A673 (cell line): ENCODE measurements at regions not wholly inside any gene's neighbourhood (a gene's known extent, or its start where the extent isn't known, plus 50 kb on each side); places are given as distances from the start of the nearest gene placed in this dataset.

Experiments used
- CTCF ChIP-seq: fragments of 300-800, 200-600 bp; sonication (generic); conservative IDR thresholded peaks from 2 replicates; pipeline ENCODE4 v1.5.1; 2017; ENCODE audit warnings: low read depth, mild to moderate bottlenecking, antibody characterized with exemption, low read length, moderate library complexity, mixed read lengths
- EZH2 ChIP-seq: fragments of 200-600 bp; sonication (generic); IDR thresholded peaks from 2 replicates; pipeline ENCODE4 v1.6.1; 2017; ENCODE audit warnings: borderline replicate concordance, low read depth, mild to moderate bottlenecking, mixed read lengths, antibody characterized with exemption, low read length; ENCODE audit not compliant: poor library complexity, severe bottlenecking

GRCh38 chr4:174053895-174054294 lies 229.6 kb downstream of the FBXO8 start:
- TF ChIP-seq CTCF (no peak), EZH2 (no peak)
